Raji (cell line): ENCODE measurements at regions not wholly inside any gene's neighbourhood (a gene's known extent, or its start where the extent isn't known, plus 50 kb on each side); places are given as distances from the start of the nearest gene placed in this dataset.
A peak's percentile ranks its signal among the peaks of the same experiment; 100 is the strongest.

ENCODE experiments used
- POLR2A ChIP-seq: IDR thresholded peaks from 2 replicates; pipeline ENCODE4 v1.6.1; 2011; ENCODE audit warnings: low read depth, low read length, control low read depth; ENCODE audit not compliant: insufficient read depth

DNA sequence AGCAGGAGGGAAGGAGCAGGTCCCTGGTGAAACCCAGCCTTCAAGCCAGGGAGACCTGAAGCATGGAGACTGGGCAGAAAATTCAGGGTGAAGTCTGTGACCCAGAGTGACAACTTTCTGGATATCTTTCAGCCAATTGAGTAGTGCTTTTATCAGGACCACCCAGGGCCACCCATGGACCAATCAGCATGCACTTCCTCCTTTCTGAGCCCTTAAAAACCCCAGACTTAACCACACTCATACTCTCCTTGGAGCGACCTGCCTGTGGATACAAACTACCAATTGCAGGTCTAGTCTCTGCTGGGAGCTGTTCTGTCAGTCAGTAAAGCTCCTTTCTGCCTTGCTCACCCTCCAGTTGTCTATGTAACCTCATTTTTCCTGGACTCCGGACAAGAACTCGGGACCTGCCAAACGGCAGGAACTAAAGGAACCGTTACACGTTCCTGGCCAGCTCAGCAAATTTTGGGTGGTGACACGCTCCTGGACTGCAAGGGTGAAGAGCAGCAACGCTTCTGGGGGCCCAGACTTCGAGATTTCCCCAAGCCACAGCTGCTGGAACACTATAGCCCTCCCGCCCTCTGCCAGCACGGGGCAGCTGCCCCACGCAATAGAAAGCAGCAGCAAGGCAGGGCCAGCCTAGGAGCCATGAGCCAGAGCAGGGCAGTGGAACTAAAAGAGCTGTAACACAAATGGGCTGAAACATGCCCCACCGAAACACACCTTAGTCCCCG lies 1183.4 kb downstream of the AMY1C start:
- peak; percentile 56 for TF ChIP-seq POLR2A

GRCh38 chr1:104933846-104934245 lies 1184.1 kb downstream of the AMY1C start:
- TF ChIP-seq POLR2A, result no peak

GRCh38 chr1:104945406-104945805 lies 1195.7 kb downstream of the AMY1C start:
- no peak for TF ChIP-seq POLR2A

- no peak for TF ChIP-seq POLR2A
Observed at GRCh38 chr1:104946558-104947210, 1197.0 kb downstream of the AMY1C start.

DNA sequence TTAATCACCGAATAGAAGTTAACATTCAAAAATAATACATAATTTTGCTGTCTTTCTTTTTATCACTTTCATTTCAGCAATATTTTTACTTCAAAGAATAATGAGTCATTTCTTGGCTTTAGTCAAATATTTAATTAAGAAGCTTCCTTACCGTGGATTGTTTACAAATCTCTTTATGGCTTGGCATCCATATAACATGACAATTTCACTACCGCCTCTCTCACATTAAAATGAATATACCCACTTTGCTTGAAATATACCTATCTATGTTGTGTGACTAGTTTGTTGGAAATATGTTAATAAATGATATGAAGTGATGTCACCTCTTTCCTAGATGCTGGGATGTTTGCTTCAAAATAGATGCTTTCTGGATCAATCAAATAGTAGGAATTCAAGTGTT lies 1203.9 kb downstream of the AMY1C start:
- no peak for TF ChIP-seq POLR2A

GRCh38 chr1:104973516-104973915 lies 1223.8 kb downstream of the AMY1C start:
- TF ChIP-seq POLR2A, result no peak

DNA sequence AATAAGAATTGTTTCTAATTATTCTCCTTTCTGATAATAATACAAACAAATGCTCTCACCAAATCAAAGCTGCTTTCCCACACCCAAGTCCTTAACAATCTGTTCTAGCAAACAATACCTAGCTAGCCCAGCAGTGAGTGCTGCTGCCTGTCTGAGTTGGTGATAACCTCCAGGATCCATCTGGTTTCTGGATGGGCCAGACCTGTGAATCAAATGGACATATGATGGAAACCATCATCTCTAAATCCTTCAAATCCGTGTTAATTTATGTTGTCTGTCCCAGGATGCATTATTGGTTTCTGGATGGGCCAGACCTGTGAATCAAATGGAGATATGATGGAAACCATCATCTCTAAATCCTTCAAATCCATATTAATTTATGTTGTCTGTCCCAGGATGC lies 1230.0 kb downstream of the AMY1C start:
- no peak for TF ChIP-seq POLR2A

DNA sequence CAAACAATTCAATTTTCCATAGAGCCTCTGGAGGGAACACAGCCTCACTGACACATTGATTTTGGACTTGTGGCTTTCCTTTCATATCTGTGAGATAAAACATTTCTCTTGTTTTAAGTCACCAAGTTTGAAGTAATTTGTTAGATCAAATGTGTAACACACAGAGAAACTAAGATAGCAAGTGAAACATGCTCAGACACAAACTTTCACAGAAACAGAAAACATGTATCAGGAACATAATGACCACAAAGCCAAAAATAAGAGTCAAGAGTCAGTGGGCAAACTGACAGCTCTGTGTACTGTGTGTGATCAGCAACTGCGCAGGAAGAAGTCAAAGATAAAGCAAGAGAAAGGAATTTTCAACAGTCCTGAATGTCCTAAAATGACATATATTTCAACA lies 1237.5 kb downstream of the AMY1C start:
- no peak for TF ChIP-seq POLR2A

- TF ChIP-seq POLR2A, result no peak
Observed at GRCh38 chr1:104989012-104989411, 1239.3 kb downstream of the AMY1C start.

DNA sequence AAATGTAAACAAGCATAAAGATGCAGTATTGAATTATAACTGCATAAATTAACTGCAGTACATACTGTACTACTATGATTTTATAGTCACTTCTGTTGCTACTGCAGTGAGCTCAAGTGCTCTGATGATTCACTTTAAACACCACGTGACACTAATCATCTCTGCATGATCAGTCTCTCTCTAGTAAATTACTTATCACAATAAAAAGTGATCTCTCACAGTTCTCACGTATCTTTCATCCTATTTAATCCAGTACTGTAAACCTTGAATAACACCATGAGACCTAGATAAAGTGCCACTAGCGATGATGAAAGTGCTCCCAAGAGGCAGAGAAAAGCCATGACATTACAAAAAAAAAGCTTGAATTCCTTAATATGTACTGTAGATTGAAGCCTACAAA lies 1242.0 kb downstream of the AMY1C start:
- TF ChIP-seq POLR2A, result no peak

DNA sequence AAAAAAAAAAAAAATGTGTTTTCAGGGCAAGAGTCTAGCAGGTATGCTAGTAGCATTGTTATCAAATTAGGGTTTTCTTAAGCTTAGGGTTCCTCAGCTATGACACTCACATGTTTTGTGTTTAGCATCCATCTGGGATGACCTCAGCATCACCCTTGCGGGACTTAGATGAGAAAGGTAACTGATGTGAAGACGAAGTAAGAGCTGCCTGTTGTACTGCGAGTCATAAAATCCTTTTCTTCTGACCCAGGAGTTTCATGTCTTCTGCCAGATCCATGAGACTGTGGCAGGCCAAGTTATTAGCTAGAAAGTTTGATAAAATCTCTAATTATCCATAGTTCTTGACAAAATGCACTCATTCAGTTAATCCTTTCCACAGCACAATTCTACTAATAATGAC lies 1251.1 kb downstream of the AMY1C start:
- TF ChIP-seq POLR2A, result no peak

GRCh38 chr1:105004515-105004914 lies 1254.8 kb downstream of the AMY1C start:
- no peak for TF ChIP-seq POLR2A

GRCh38 chr1:105005594-105006195 lies 1256.0 kb downstream of the AMY1C start:
- TF ChIP-seq POLR2A, result no peak

GRCh38 chr1:105017587-105017986 lies 1267.9 kb downstream of the AMY1C start:
- no peak for TF ChIP-seq POLR2A

DNA sequence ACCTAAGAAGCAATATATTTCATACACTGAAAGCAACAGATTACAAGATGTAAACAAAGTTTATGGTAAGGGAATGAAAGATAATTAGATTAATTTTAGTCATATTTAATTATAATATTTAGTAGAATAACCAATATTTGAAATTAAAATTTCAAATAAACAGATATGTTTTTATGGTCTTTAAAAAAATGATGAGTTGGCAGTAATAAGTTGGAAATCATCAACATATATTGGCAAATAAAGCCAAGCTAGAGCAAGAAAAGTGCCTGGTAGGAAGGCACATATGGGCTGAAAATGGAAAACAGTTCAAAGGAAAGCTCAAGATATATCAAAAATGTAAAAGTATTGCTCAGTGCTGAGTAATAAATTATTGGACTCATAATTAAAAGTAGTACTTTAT lies 1274.0 kb downstream of the AMY1C start:
- TF ChIP-seq POLR2A, result no peak

DNA sequence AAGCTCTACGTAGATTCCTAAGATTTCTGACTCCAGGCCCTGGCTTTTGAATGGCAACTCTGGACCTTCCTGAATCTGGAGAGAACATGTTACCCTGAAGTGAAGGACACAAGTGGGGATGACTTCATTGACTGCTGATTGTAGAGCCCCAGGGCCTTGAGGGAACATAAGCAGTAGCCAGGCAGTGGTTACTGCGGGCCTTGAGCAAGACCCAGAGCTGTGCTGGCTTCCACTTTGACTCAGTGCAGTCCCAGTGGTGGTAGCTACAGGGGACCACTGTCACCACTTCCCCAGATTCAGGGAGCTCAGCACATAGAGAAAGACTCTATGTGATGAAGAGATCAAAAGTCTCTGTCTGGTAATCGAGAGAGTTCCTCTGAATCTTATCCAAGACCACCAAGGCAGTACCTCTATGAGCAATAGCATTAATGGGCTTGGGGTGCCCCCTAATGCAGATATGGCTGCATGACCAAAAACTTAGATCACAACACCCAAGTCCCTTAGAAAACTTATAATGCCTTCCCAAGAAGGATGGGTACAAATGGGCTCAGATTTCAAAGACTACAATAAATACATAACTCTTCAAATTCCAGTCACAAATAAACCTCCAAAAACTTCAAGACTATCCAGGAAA lies 1278.3 kb downstream of the AMY1C start:
- no peak for TF ChIP-seq POLR2A

DNA sequence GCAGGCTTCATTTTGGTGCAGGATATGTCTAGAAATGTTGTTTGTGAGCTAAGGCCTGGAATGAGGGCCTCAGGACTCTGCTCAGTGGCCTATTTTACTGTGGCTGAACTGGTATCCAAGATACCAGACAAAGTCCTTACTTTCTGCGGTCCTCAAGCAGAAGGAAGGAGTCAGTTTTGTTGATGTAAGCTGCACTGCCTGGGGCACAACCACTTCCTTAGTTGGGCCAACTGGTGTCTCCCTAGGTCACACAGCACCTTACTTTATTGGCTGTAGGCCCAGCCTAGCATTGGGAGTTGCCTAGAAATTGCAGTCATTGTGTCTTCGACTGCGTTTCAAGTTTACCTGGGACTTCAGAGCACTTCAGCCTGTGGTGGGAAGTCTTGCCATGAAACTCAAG lies 1322.7 kb downstream of the AMY1C start:
- no peak for TF ChIP-seq POLR2A

DNA sequence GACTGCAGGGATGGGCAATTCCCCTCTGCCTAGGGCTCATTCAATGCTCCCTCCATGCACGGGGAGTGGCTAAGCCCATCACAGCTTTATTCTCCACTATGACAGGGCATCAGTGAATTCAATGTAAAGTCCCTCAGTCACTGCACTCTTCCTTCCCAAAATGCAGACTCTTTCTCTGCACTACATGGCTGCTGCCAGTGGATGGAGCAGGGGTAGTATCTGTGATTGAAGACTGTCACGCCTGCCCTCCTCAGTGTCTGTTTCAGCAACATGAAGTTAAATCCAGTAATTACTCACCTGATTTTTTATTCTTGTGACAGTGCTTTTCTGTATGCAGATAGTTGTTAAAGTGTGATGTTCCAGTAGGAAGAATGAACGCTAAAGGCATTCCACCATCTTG lies 1323.2 kb downstream of the AMY1C start:
- TF ChIP-seq POLR2A, result no peak
